LNCaP clone FGC (cell line): ENCODE measurements at regions not wholly inside any gene's neighbourhood (a gene's known extent, or its start where the extent isn't known, plus 50 kb on each side); places are given as distances from the start of the nearest gene placed in this dataset.

ENCODE experiments used
- DNase-seq: peaks from one replicate; pipeline ENCODE4 v3.0.0-alpha.2; 2011; ENCODE audit warnings: low read depth
- H3K4me3 ChIP-seq: 2 replicates; pipeline ENCODE4 v1.5.1; 2011; ENCODE audit warnings: mild to moderate bottlenecking, low read depth, low read length, control low read depth
- CTCF ChIP-seq: IDR thresholded peaks from 2 replicates; pipeline ENCODE4 v1.5.1; 2012; ENCODE audit warnings: mild to moderate bottlenecking; ENCODE audit not compliant: control insufficient read depth, insufficient read depth; ENCODE audit errors: extremely low read depth

- peak; percentile 3 for DNase-seq
These were observed 275.2 kb upstream of the VLDLR start for GRCh38 chr9:2346277-2346913.

GRCh38 chr9:2351324-2351723, 270.3 kb upstream of the VLDLR start:
- no peak overlapping the region for H3K4me3 ChIP-seq
- DNase-seq, result no peak
- TF ChIP-seq CTCF, result no peak

More at GRCh38 chr9:2346277-2346913, 275.2 kb upstream of the VLDLR start:
- no peak for TF ChIP-seq CTCF
- H3K4me3 ChIP-seq, result no peak overlapping the region

GRCh38 chr9:2354216-2354615, 267.4 kb upstream of the VLDLR start:
- no peak for DNase-seq
- TF ChIP-seq CTCF, result no peak
- no peak overlapping the region for H3K4me3 ChIP-seq

GRCh38 chr9:2354856-2355696, 266.5 kb upstream of the VLDLR start:
- no peak overlapping the region for H3K4me3 ChIP-seq
- no peak for TF ChIP-seq CTCF
- DNase-seq, result no peak

- no peak for DNase-seq
- H3K4me3 ChIP-seq, result no peak overlapping the region
- TF ChIP-seq CTCF, result no peak
These were observed 265.9 kb upstream of the VLDLR start for GRCh38 chr9:2355697-2355983.

- H3K4me3 ChIP-seq, result no peak overlapping the region
- DNase-seq, result no peak
- no peak for TF ChIP-seq CTCF
These were observed 265.4 kb upstream of the VLDLR start for GRCh38 chr9:2356041-2356790.
